Testis (tissue), 2 donors: ENCODE measurements at regions not wholly inside any gene's neighbourhood (a gene's known extent, or its start where the extent isn't known, plus 50 kb on each side); places are given as distances from the start of the nearest gene placed in this dataset.
A peak's percentile ranks its signal among the peaks of the same experiment; 100 is the strongest.
"Not testable (repeated sequence)": the region's sequence is repeated elsewhere in the genome, so short reads cannot be mapped to it uniquely, and the experiment has no call there.

Experiments
- DNase-seq: peaks from one replicate; pipeline ENCODE4 v3.0.0-alpha.2; 2019
- H3K27ac ChIP-seq, 2 donors: fragments of 200-600 bp; sonication (generic); one replicate each; pipeline ENCODE4 v1.5.1; 2019
- H3K27me3 ChIP-seq: fragments of 200-600 bp; sonication (generic); one replicate; pipeline ENCODE4 v1.5.1; 2019
- H3K36me3 ChIP-seq: fragments of 200-600 bp; sonication (generic); one replicate; pipeline ENCODE4 v1.5.1; 2017; ENCODE audit warnings: low read depth; ENCODE audit errors: missing control alignments
- H3K4me1 ChIP-seq: fragments of 200-600 bp; sonication (generic); one replicate; pipeline ENCODE4 v1.5.1; 2019
- H3K4me3 ChIP-seq, 2 donors: fragments of 200-600 bp; sonication (generic); one replicate each; pipeline ENCODE4 v1.5.1; 2017 to 2019
- H3K9me3 ChIP-seq: fragments of 200-600 bp; sonication (generic); one replicate; pipeline ENCODE4 v1.5.1; 2017
- POLR2A ChIP-seq: fragments of 450-650 bp; IDR thresholded peaks from one replicate; pipeline ENCODE4 v1.6.1; 2017; ENCODE audit warnings: antibody characterized with exemption, mild to moderate bottlenecking, moderate library complexity
- WGBS, 2 donors: methylation state at CpG; one replicate each; pipeline ENCODE4 v1.1.5; 2018; 5-methylcytosine and 5-hydroxymethylcytosine counted together
- intact Hi-C: fragments of 100-400 bp; cut with DNase I; formaldehyde crosslinking; loops from one replicate; pipeline ENCODE4 v1.15.1; 2023; ENCODE audit warnings: low total_unique reads
- TF ChIP-seq, protein P1 (sequence below), 3 experiments: fragments of 450-650 bp in 2 of 3; fragments of 200-600 bp in 1 of 3; sonication (generic) in 1 of 3; IDR thresholded peaks; one replicate each; pipeline ENCODE4 v1.5.1; 2016 to 2019; ENCODE audit warnings: antibody characterized with exemption in 3 of 3, mild to moderate bottlenecking in 2 of 3, moderate library complexity in 1 of 3

DNA sequence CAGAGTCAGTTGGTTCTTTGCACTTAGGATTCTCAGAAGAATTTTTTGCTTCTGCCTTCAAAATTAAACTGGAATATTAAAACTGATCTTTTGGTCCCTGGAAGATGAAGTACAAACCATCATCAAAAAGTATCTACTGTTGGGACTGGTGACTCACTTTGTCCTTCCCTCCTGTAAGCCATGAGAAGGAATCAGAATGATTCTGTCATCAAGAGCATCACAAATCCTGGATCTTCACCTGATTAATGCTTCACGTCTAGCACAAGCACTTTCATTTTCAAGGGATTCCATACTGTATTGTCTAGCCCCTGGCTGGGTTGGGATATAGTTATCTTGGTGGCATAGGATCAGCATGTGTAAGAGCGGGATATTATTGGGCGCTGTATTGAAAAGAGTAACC lies 69.3 kb upstream of the CYP1B1 start:
- intact Hi-C loops: no loop called here
- 90 to 91% methylated on average over 3 of the region's 3 CpGs for WGBS, 2 donors
- H3K9me3 ChIP-seq: no peaks in the 10 kb centered on the region
- H3K4me3 ChIP-seq: no peak overlapping the region
- H3K36me3 ChIP-seq: no peaks in the 10 kb centered on the region
- peaks cover 24% of the 10 kb centered on the region for H3K4me1 ChIP-seq
- no peak for DNase-seq
- no peaks in the 10 kb centered on the region for H3K27me3 ChIP-seq
- TF ChIP-seq POLR2A: no peak
- TF ChIP-seq, protein P1, sequence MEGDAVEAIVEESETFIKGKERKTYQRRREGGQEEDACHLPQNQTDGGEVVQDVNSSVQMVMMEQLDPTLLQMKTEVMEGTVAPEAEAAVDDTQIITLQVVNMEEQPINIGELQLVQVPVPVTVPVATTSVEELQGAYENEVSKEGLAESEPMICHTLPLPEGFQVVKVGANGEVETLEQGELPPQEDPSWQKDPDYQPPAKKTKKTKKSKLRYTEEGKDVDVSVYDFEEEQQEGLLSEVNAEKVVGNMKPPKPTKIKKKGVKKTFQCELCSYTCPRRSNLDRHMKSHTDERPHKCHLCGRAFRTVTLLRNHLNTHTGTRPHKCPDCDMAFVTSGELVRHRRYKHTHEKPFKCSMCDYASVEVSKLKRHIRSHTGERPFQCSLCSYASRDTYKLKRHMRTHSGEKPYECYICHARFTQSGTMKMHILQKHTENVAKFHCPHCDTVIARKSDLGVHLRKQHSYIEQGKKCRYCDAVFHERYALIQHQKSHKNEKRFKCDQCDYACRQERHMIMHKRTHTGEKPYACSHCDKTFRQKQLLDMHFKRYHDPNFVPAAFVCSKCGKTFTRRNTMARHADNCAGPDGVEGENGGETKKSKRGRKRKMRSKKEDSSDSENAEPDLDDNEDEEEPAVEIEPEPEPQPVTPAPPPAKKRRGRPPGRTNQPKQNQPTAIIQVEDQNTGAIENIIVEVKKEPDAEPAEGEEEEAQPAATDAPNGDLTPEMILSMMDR (IDR thresholded peaks at IDR 0.05): no peak
- peak overlapping the region in 1 of 2 donors; percentile 90 for H3K27ac ChIP-seq

GRCh38 chr2:38142627-38143026 lies 66.7 kb upstream of the CYP1B1 start:
- Histone ChIP-seq H3K36me3 (no peaks in the 10 kb centered on the region), H3K27ac (no peak overlapping the region), H3K27me3 (no peaks in the 10 kb centered on the region), H3K4me3 (no peak overlapping the region), H3K4me1 (peaks cover 25% of the 10 kb centered on the region), H3K9me3 (no peaks in the 10 kb centered on the region)
- no peak for TF ChIP-seq POLR2A
- TF ChIP-seq, protein P1 (IDR thresholded peaks at IDR 0.05): no peak
- intact Hi-C loops: no loop called here
- DNase-seq: no peak
- WGBS, 2 donors: 75 to 77% methylated on average over 4 of the region's 4 CpGs

GRCh38 chr2:38141501-38141900 lies 65.5 kb upstream of the CYP1B1 start:
- DNase-seq: no peak
- intact Hi-C loops: no loop called here
- 64 to 69% methylated on average over 4 of the region's 4 CpGs for WGBS, 2 donors
- Histone ChIP-seq H3K4me3 (no peak overlapping the region), H3K27me3 (no peaks in the 10 kb centered on the region), H3K27ac (no peak overlapping the region), H3K9me3 (no peaks in the 10 kb centered on the region), H3K36me3 (no peaks in the 10 kb centered on the region), H3K4me1 (peaks cover 14% of the 10 kb centered on the region)
- TF ChIP-seq, protein P1 (IDR thresholded peaks at IDR 0.05): no peak

DNA sequence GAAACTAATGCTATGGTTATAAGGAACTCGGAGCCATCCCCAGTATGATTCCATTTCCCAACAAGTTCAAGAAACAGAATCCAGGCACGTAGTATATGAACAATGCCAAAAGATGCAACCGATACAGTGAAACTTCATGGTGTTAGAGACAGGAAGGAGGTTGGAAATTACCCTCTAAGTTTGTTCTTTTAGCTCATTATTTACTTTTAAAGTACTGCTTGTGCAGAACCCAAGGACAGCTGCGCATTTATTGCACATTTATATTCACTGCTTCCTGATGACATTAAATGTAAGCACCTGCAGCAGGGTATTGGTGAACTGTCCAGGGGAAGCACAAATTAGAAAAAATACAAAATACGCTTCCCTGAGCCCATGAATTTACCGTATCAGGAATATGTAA lies 63.0 kb upstream of the CYP1B1 start:
- DNase-seq: no peak
- no peak for TF ChIP-seq POLR2A
- Histone ChIP-seq H3K9me3 (no peaks in the 10 kb centered on the region), H3K4me3 (no peak overlapping the region), H3K36me3 (no peaks in the 10 kb centered on the region), H3K27ac (peak overlapping the region in 1 of 2 donors; percentile 50), H3K27me3 (no peaks in the 10 kb centered on the region), H3K4me1 (peaks cover 3% of the 10 kb centered on the region)
- intact Hi-C loops: no loop called here
- 56 to 64% methylated on average over 6 of the region's 6 CpGs for WGBS, 2 donors

GRCh38 chr2:38138419-38138818 lies 62.5 kb upstream of the CYP1B1 start:
- 84 to 96% methylated on average over 4 to 10 of the region's 10 CpGs for WGBS, 2 donors
- Histone ChIP-seq H3K9me3 (no peaks in the 10 kb centered on the region), H3K36me3 (no peaks in the 10 kb centered on the region), H3K27ac (peak overlapping the region in 1 of 2 donors; percentile 50), H3K27me3 (no peaks in the 10 kb centered on the region), H3K4me3 (no peak overlapping the region), H3K4me1 (peaks cover 3% of the 10 kb centered on the region)
- TF ChIP-seq, protein P1 (IDR thresholded peaks at IDR 0.05): no peak
- no peak for TF ChIP-seq POLR2A
- intact Hi-C loops: no loop called here
- no peak for DNase-seq

GRCh38 chr2:38137958-38138357 lies 62.0 kb upstream of the CYP1B1 start:
- H3K4me1 ChIP-seq, H3K36me3 ChIP-seq, H3K27me3 ChIP-seq, H3K9me3 ChIP-seq, DNase-seq, H3K4me3 ChIP-seq, H3K27ac ChIP-seq, intact Hi-C loops: not testable (repeated sequence)
- WGBS, 2 donors: 90 to 92% methylated on average over 12 of the region's 12 CpGs
